ENCODE measurements at regions not wholly inside any gene's neighbourhood (a gene's known extent, or its start where the extent isn't known, plus 50 kb on each side); places are given as distances from the start of the nearest gene placed in this dataset.

GRCh38 chr10:113292086-113292485 lies 260.8 kb upstream of the HABP2 start:
- no peak for DNase-seq (ENCODE audit: low read depth in 2 of 2)

- DNase-seq (ENCODE audit: low read depth in 2 of 2), result no peak
These were observed 260.1 kb upstream of the HABP2 start for GRCh38 chr10:113292743-113293142.

DNA sequence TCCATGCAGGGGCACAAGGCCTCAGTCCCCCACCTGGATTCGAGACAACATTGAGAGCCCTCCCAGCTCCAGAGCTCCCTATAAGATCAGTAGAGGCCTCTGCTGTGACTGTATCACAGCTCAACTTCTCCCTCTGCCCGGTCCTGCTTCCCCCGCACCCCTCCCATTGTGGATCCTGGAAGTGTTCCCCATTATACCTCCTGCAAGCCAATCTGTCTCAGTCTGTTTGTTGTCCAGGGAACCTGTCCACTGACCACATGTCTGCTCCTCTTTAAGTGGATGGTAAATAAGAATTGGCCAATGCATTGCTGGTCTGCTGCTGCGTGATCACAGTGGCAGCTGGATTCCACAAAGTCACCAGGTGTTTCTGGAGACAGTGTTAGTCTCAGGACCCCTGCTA lies 259.7 kb upstream of the HABP2 start:
- DNase-seq (ENCODE audit: low read depth in 2 of 2), result no peak

DNA sequence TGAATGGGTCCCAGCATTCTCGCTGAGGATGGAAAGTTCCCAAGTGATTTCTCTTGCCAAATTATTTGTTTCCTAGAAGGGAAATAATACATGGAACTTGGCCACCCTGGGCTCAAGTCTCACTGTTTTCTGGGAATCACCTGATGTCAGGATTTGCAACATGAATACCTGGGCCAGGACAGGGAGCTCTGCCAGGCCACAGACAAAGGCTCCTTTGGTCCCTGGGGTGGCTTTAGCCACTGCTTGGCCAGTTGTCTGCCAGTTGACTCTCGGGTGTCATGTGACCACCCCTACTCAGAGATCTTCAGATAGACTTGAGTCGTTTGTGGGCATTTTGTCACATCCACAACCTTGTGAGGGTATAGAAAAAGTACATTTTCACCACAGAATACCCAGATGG lies 258.0 kb upstream of the HABP2 start:
- no peak for DNase-seq (ENCODE audit: low read depth in 2 of 2)

- DNase-seq (ENCODE audit: low read depth in 2 of 2), result no peak
These were observed 255.6 kb upstream of the HABP2 start for GRCh38 chr10:113297226-113297625.

- DNase-seq (ENCODE audit: low read depth in 2 of 2), result no peak
These were observed 254.2 kb upstream of the HABP2 start for GRCh38 chr10:113298616-113299015.

GRCh38 chr10:113300201-113300600 lies 252.7 kb upstream of the HABP2 start:
- DNase-seq (ENCODE audit: low read depth in 2 of 2), result no peak

GRCh38 chr10:113300617-113301016 lies 252.2 kb upstream of the HABP2 start:
- no peak for DNase-seq (ENCODE audit: low read depth in 2 of 2)

GRCh38 chr10:113301342-113301984 lies 251.4 kb upstream of the HABP2 start:
- DNase-seq (ENCODE audit: low read depth in 2 of 2), result no peak

- no peak for DNase-seq (ENCODE audit: low read depth in 2 of 2)
These were observed 250.8 kb upstream of the HABP2 start for GRCh38 chr10:113302062-113302461.

- DNase-seq (ENCODE audit: low read depth in 2 of 2), result no peak
These were observed 249.2 kb upstream of the HABP2 start for GRCh38 chr10:113303544-113304146.

DNA sequence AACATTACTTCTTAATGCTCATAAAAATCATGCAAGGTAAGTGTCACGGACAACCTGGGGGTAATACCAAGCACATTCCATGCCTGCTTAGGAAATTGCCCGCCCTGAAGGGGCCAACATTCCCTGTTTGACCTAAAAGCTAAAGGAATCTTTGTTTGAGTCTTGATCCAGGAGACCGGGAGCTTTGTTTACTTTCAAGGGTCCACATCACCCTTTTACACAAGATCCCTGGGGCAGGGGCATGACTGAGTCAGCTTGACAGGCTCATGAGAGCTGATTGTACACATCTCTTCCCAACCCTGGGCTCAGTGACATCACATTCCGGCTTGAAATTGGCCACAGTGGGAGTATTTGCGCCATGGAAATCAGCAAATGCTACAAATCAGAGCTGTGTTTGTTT lies 248.1 kb upstream of the HABP2 start:
- DNase-seq (ENCODE audit: low read depth in 2 of 2), result no peak

DNA sequence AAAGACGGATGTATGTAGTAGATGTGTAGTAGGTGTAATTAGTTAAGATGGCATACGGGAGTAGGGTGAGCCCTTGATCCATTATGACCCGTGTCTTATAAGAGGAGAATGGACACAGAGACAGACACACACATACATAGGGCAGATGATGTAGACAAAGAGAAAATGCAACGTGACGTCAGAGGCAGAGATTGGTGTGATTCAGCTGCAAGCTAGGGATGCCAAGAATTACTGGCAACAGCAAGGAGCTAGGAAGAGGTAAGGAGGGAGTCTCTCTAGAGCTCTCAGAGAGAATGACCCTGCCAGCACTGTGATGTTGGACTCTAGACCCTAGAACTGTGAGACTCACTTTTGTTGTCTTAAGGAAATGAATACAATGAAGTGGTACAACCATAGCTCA lies 247.0 kb upstream of the HABP2 start:
- no peak for DNase-seq (ENCODE audit: low read depth in 2 of 2)

- DNase-seq (ENCODE audit: low read depth in 2 of 2), result no peak
These were observed 243.1 kb upstream of the HABP2 start for GRCh38 chr10:113309791-113310190.

GRCh38 chr10:113310347-113310746 lies 242.5 kb upstream of the HABP2 start:
- DNase-seq (ENCODE audit: low read depth in 2 of 2), result no peak

DNA sequence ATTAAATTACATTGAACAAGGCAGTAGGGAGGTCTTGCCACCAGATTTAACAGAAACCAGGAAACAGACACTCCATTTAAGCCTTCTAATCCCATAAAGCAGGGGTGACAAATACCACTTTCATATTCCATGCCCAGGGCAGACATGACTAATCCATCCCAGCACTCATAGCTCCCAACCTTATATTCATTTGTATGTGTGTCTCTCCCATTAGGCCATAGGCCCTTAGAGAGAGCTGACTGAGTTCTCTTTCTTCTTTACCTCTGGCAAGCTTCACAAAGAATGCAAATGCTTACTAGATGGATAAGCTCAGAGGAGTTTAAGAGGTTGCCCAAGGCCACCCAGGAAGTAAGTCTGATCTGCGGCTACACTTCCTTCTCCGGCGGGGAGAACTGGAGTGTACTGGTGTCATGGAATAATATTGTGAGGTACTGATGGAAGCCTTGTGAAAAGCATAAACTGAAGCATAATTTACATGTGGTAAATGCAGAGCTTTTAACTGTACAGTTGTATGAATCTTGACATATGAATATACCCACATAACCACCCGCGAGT lies 239.7 kb upstream of the HABP2 start:
- no peak for DNase-seq (ENCODE audit: low read depth in 2 of 2)

DNA sequence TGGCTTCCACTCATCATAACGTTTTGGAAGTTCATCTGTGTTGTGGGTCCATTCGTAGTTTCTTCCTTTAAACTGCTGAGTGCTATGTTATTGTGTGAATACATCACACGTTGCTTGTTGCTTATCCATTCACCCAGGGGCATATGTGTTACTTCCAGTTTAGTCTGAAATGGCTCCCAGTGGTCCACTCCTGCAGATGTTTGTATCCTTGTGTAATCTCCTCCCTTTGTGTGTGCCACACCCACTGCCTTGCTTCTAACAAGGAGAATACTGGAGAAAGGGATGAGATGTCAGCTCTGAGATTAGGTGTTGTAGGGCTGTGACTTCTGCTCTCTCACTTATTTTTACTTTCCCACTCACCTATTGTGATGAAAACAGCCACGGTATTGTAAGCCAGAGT lies 239.1 kb upstream of the HABP2 start:
- no peak for DNase-seq (ENCODE audit: low read depth in 2 of 2)

GRCh38 chr10:113316506-113316905 lies 236.3 kb upstream of the HABP2 start:
- no peak for DNase-seq (ENCODE audit: low read depth in 2 of 2)

DNA sequence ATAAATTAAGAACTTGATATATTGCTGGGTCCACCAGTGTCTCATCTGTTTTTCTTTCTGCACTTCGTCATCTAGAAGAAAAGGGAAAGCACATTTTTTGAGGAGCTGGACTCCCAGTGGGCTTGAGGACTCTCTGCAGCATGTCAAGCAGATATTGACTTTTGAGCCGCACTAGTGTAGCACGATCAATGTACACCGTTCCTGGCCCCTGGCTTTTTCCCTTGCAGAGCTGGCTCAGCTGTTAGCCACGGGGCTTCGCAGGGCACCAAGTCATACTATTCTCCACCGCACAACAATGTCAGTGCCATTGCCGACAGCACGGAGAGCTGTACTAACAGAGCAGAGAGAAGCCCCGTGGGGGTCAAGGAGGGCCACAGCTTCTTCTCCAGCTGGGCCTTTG lies 235.4 kb upstream of the HABP2 start:
- DNase-seq (ENCODE audit: low read depth in 2 of 2), result no peak

- DNase-seq (ENCODE audit: low read depth in 2 of 2), result no peak
These were observed 233.4 kb upstream of the HABP2 start for GRCh38 chr10:113319479-113319878.

DNA sequence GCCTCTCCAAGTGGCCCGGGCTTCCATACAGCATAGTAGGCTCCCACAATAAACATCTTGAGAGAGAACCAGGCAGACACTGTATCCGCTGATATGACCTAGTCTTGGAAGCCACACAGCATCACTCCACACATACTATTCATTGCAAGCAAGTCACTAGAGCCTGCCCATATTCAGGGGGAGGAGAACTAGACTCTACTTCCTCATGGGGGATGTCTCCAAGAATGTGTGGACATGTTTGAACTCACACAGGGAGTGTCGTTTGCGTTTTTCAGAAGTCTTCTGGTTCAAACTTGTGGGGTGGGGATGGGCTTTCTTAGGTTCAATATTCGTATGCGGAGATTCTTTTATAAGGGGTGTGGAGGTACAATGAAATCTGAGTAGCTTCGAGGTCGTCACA lies 232.6 kb upstream of the HABP2 start:
- DNase-seq (ENCODE audit: low read depth in 2 of 2), result no peak

DNA sequence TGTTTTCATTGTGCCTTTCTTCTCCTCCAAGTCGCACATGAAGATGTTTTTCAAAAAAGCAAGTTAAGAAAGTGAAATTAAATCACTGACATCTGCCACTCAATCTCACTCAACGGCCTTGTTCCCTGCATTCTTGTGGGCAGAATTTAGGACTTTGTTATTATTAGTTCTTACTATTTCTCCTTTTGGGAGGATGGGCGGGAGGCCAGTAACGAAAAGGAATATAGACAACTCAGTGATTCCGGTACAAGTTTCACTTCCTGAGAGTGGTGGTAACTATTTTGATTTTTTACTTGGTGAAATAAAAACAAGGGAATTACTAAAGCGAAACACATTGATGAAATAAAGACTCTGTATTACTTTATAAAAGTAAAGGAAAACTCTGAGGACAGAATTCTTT lies 231.9 kb upstream of the HABP2 start:
- DNase-seq (ENCODE audit: low read depth in 2 of 2), result no peak

GRCh38 chr10:113322843-113323242 lies 230.0 kb upstream of the HABP2 start:
- no peak for DNase-seq (ENCODE audit: low read depth in 2 of 2)

- no peak for DNase-seq (ENCODE audit: low read depth in 2 of 2)
These were observed 228.9 kb upstream of the HABP2 start for GRCh38 chr10:113323985-113324384.

Data from stimulated activated CD8-positive, alpha-beta memory T cell treated with anti-CD3 and anti-CD28 coated beads, Interleukin-15, amount 100 ng/mL, for 4 hours (primary cell).